BJ (cell line): ENCODE measurements at regions not wholly inside any gene's neighbourhood (a gene's known extent, or its start where the extent isn't known, plus 50 kb on each side); places are given as distances from the start of the nearest gene placed in this dataset.

Experiments
- CTCF ChIA-PET: fragments of 350-600 bp; formaldehyde crosslinking; extraction: SDS; loops from one replicate; lab custom pipeline; 2021; ENCODE audit warnings: antibody characterized with exemption, inconsistent platforms; lab: Yijun Ruan, JAX
- POLR2A ChIA-PET: fragments of 300-600 bp; sonication (Branson Sonifier 250); formaldehyde crosslinking; extraction: SDS; loops from one replicate; lab custom pipeline; 2021; ENCODE audit warnings: antibody characterized with exemption; lab: Charles Lee
- DNase-seq: peaks from one replicate; pipeline ENCODE4 v3.0.0-alpha.2; 2011; ENCODE audit warnings: low read depth
- H3K27me3 ChIP-seq: 2 replicates; pipeline ENCODE4 v1.6.0; 2011; ENCODE audit warnings: low read length; ENCODE audit not compliant: control insufficient read depth, insufficient read depth
- H3K36me3 ChIP-seq: 2 replicates; pipeline ENCODE4 v1.5.1; 2011; ENCODE audit warnings: low read length; ENCODE audit not compliant: control insufficient read depth, insufficient read depth
- H3K4me3 ChIP-seq: 2 replicates; pipeline ENCODE4 v1.5.1; 2011; ENCODE audit warnings: low read depth, mild to moderate bottlenecking, control low read depth, low read length
- CTCF ChIP-seq: IDR thresholded peaks from 2 replicates; pipeline ENCODE4 v1.5.1; 2011; ENCODE audit warnings: low read depth, mild to moderate bottlenecking, control low read depth, inconsistent platforms, low read length, moderate library complexity; ENCODE audit not compliant: insufficient read depth

GRCh38 chr17:72542317-72542716, 421.5 kb downstream of the SOX9 start:
- TF ChIP-seq CTCF = no peak
- Histone ChIP-seq H3K4me3 (no peak overlapping the region), H3K27me3 (no peaks in the 10 kb centered on the region), H3K36me3 (no peaks in the 10 kb centered on the region)
- POLR2A ChIA-PET = no interaction called here
- CTCF ChIA-PET = interaction anchor here (1.1 kb wide), 2 partner anchors 15 to 418 kb away, joined by 3 read pairs; no protein-coding TSS in a partner anchor
- no peak for DNase-seq

GRCh38 chr17:72545766-72546165, 424.9 kb downstream of the SOX9 start:
- H3K36me3 ChIP-seq = no peaks in the 10 kb centered on the region
- no peak for DNase-seq
- no peaks in the 10 kb centered on the region for H3K27me3 ChIP-seq
- CTCF ChIA-PET = interaction anchor here (0.7 to 1.4 kb wide), 2 partner anchors 11 to 1345 kb away, joined by 3 to 8 read pairs; no protein-coding TSS in a partner anchor
- no peak overlapping the region for H3K4me3 ChIP-seq
- no peak for TF ChIP-seq CTCF
- POLR2A ChIA-PET = interaction anchor here (0.7 kb wide), 1 partner anchor 8 kb away, joined by 4 read pairs; no protein-coding TSS in a partner anchor

GRCh38 chr17:72553051-72553755, 432.4 kb downstream of the SOX9 start:
- DNase-seq = no peak
- no peaks in the 10 kb centered on the region for H3K27me3 ChIP-seq
- ChIA-PET CTCF (no interaction called here), POLR2A (no interaction called here)
- no peaks in the 10 kb centered on the region for H3K36me3 ChIP-seq
- no peak for TF ChIP-seq CTCF
- H3K4me3 ChIP-seq = no peak overlapping the region

DNA sequence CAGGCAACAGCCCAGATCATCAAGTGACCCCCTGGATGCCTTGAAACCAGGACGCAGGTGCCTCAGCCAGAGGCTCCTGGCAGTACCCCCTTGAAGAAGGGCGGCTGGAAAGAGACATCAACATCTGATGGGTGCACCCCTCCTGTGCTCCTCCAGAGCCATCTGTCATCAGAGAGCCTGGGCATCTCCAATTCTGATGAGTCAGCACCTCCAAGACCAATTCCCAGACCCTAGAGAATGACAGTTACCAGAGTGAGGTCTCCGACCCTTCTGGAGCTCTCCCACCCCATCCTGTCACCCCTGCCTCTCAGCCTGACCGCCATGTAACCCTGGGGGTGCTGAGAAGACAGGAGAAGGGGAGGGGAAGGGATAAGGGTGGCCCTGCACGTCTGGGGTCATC, 433.7 kb downstream of the SOX9 start:
- DNase-seq = no peak
- TF ChIP-seq CTCF = no peak
- no peaks in the 10 kb centered on the region for H3K27me3 ChIP-seq
- no peaks in the 10 kb centered on the region for H3K36me3 ChIP-seq
- ChIA-PET POLR2A (no interaction called here), CTCF (no interaction called here)
- H3K4me3 ChIP-seq = no peak overlapping the region

DNA sequence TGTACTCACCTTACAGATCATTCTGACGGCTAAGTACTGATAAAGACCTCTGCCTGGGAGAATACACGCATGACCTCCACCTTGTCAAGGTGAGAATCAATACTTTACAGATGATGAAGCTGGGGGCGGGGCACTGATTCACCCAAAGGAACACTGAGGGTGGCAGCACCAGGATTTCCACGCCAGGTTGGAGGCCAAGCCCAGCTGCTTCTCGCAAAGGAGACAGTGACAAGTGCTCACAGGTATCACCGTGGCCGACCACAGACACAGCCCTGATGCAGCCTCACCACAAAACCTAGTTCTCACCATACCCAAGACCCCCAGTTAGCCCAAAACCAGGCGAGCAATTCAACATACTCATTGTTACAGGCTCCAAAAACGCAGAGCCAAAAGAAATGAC, 434.2 kb downstream of the SOX9 start:
- POLR2A ChIA-PET = no interaction called here
- CTCF ChIA-PET = interaction anchor here (8.5 kb wide), 1 partner anchor 171 kb away, joined by 184 read pairs; no protein-coding TSS in a partner anchor
- no peak for DNase-seq
- no peak overlapping the region for H3K4me3 ChIP-seq
- no peaks in the 10 kb centered on the region for H3K27me3 ChIP-seq
- no peak for TF ChIP-seq CTCF
- H3K36me3 ChIP-seq = no peaks in the 10 kb centered on the region
